DLD1 (cell line): ENCODE measurements at regions not wholly inside any gene's neighbourhood (a gene's known extent, or its start where the extent isn't known, plus 50 kb on each side); places are given as distances from the start of the nearest gene placed in this dataset.

Source experiments
- in situ Hi-C: cut with HindIII; loops from 2 replicates; pipeline ENCODE4 v1.10.0; 2017; ENCODE audit warnings: low sequenced_read_pairs

- in situ Hi-C loops: no loop called here
Measured at GRCh38 chr4:27472364-27472763, 611.7 kb downstream of the STIM2 start.

- in situ Hi-C loops: no loop called here
Measured at GRCh38 chr4:27474691-27475090, 614.0 kb downstream of the STIM2 start.

- in situ Hi-C loops: no loop called here
Measured at GRCh38 chr4:27484216-27484615, 623.6 kb downstream of the STIM2 start.

- in situ Hi-C loops: no loop called here
Measured at GRCh38 chr4:27490315-27490714, 629.7 kb downstream of the STIM2 start.

GRCh38 chr4:27490766-27491165 lies 630.1 kb downstream of the STIM2 start:
- in situ Hi-C loops: no loop called here

- in situ Hi-C loops: no loop called here
Measured at GRCh38 chr4:27506401-27506800, 645.8 kb downstream of the STIM2 start.

GRCh38 chr4:27514711-27515110 lies 654.1 kb downstream of the STIM2 start:
- in situ Hi-C loops: no loop called here

- in situ Hi-C loops: no loop called here
Measured at GRCh38 chr4:27515140-27515539, 654.5 kb downstream of the STIM2 start.

- in situ Hi-C loops: no loop called here
Measured at GRCh38 chr4:27518876-27519275, 658.2 kb downstream of the STIM2 start.

GRCh38 chr4:27524224-27524623 lies 663.6 kb downstream of the STIM2 start:
- in situ Hi-C loops: no loop called here

- in situ Hi-C loops: no loop called here
Measured at GRCh38 chr4:27534488-27534887, 673.8 kb downstream of the STIM2 start.

- in situ Hi-C loops: no loop called here
Measured at GRCh38 chr4:27568236-27568951, 707.8 kb downstream of the STIM2 start.

- in situ Hi-C loops: no loop called here
Measured at GRCh38 chr4:27568952-27569319, 708.3 kb downstream of the STIM2 start.

- in situ Hi-C loops: no loop called here
Measured at GRCh38 chr4:27574743-27575142, 714.1 kb downstream of the STIM2 start.

GRCh38 chr4:27577951-27578350 lies 717.3 kb downstream of the STIM2 start:
- in situ Hi-C loops: no loop called here

- in situ Hi-C loops: no loop called here
Measured at GRCh38 chr4:27592738-27593137, 732.1 kb downstream of the STIM2 start.

- in situ Hi-C loops: no loop called here
Measured at GRCh38 chr4:27594922-27595321, 734.3 kb downstream of the STIM2 start.

- in situ Hi-C loops: no loop called here
Measured at GRCh38 chr4:27595571-27596360, 735.1 kb downstream of the STIM2 start.

GRCh38 chr4:27602172-27602571 lies 741.5 kb downstream of the STIM2 start:
- in situ Hi-C loops: no loop called here

- in situ Hi-C loops: no loop called here
Measured at GRCh38 chr4:27604692-27605091, 744.1 kb downstream of the STIM2 start.

- in situ Hi-C loops: no loop called here
Measured at GRCh38 chr4:27616166-27616565, 755.5 kb downstream of the STIM2 start.

GRCh38 chr4:27619435-27619834 lies 758.8 kb downstream of the STIM2 start:
- in situ Hi-C loops: no loop called here
